Cerebellar cortex (tissue), 1 donor: ENCODE measurements at regions not wholly inside any gene's neighbourhood (a gene's known extent, or its start where the extent isn't known, plus 50 kb on each side); places are given as distances from the start of the nearest gene placed in this dataset.
A peak's percentile ranks its signal among the peaks of the same experiment; 100 is the strongest.
"Not testable (repeated sequence)": the region's sequence is repeated elsewhere in the genome, so short reads cannot be mapped to it uniquely, and the experiment has no call there.

Experiments used
- DNase-seq: peaks from one replicate; pipeline ENCODE4 v3.0.0-alpha.2; 2015; ENCODE audit warnings: low spot score

DNA sequence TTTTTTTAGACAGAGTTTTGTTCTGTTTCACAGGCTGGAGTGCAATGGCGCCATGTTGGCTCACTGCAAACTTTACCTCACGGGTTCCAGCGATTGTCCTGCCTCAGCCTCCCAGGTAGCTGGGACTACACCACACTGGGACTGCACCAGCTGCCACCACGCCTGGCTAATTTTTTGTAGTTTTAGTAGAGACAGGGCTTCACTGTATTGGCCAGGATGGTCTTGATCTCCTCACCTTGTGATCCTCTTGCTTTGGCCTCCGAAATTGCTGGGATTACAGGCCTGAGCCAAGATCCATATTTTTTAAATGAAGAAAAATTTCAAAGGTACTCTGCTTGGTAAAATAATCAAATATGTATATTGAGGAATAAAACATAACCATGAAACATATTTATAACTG lies 195.8 kb upstream of the TPTE start:
- DNase-seq, result peak; percentile 94

DNA sequence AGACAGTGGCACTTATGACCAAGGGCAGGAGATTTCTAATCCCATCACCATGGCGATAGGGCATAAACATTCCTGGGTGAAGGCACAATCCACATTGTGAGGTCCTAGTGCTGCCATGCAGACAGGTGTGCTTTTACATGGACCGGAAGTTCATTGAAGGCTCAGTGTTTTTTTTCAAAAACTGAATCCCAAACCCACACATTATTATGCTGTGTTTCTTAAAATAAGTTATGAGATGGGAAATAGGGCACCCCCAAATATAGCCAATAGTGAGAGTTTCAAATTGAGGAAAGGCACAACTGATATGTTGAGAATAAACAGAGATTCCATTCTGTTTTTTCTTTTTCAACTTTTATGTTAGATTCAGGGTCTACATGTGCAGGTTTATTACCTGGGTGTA lies 195.2 kb upstream of the TPTE start:
- not testable (repeated sequence) for DNase-seq

DNA sequence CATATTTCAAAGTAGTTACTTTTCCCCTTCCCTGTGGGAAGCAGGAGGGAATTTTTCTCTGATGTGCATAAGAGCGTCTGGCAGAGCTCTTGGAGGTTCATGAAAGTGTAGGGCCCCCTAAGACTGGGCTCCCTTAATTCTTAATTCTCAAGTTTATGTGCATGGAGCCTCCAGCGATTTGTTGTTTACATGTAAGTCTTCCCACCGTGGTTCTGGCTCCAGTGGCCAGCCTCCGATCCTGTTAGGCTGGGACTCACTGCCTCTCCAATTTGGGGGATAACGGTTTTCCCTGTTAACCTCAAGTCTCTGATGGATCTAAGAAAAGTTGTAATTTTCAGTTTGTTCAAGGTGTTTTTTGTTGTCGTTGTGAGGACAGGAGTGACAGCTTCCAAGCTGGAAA lies 192.7 kb upstream of the TPTE start:
- not testable (repeated sequence) for DNase-seq

GRCh38 chr21:10330641-10331119 lies 190.7 kb upstream of the TPTE start:
- DNase-seq, result not testable (repeated sequence)

- not testable (repeated sequence) for DNase-seq
Observed at GRCh38 chr21:10331134-10331533, 190.2 kb upstream of the TPTE start.

DNA sequence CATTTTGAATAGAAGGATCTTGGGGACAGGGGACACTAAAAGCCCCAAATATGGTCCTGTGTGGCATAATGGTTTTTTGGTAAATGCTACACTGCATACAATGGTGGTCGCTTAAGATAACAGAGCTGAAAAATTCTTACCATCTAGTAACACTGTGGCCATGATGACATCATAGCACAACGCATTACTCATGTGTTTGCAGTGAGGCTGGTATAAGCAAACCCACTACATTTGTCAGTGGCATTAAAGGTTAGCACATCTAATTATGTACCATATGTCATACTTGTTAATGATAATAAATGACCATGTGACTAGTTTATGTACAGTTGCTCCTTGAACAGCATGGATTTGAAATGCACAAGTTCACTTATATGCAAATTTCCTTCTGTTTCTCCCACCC lies 188.4 kb upstream of the TPTE start:
- DNase-seq, result not testable (repeated sequence)

GRCh38 chr21:10334391-10334790 lies 187.0 kb upstream of the TPTE start:
- DNase-seq, result not testable (repeated sequence)

GRCh38 chr21:10342261-10342956 lies 179.0 kb upstream of the TPTE start:
- not testable (repeated sequence) for DNase-seq

DNA sequence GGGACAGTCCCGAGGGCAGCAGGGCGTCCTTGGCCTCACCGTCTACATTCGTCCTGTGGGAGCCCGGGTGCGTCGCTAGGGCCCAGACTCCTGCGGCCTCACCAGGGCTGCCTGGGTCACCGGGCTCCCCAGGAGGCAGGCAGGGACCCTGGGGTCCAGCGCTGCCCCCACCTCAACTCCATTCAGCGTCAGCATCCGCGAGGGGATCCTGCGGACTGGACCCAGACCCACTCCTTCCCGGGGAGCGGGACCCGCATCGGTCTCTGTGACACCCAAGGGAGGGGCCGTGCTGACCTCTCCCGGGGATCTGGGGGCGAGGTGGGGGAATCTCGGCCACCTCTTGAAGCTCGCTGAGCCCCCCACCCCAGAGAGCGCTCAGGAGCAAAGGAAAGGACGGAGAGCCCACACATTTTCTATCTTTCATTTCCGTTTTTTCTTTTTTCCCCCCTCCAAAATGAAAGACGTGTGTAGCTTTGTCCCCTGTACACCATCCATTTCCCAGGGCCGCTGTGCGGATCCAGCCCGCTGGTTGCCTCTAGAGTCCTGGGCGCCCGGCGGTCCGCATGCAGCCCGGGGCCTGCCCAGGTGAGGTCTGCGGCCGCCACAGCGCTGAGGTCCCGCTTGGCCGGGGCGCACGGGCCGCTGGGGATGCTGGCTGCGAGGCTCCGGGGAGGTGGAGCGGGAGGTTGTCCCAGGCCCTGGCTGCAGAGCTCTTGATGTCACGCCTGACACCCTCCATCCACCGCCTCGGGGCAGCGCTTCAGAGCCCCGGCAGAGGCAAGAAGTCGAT lies 178.0 kb upstream of the TPTE start:
- not testable (repeated sequence) for DNase-seq

- not testable (repeated sequence) for DNase-seq
Observed at GRCh38 chr21:10344266-10344665, 177.1 kb upstream of the TPTE start.

DNA sequence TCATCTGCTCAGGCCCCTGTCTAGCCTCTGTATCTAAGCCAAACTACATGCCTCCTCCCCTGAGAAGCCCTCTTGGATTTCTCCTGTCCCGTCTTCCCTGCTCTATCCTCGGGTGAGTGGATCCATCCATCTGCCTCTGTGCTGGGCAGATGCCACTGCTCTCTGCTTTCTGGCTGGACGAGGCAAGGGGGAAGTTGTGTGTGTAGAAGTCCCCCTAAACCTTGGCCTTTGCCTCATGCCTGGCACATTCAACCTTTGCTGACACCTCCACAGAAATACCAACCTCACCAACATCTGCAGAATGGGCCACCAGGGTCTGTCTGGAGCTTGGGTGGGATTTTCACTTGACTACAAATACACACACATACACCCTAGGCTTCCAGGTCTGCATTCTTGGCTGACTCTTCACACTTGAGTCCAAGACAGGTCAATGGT lies 176.2 kb upstream of the TPTE start:
- DNase-seq, result not testable (repeated sequence)

DNA sequence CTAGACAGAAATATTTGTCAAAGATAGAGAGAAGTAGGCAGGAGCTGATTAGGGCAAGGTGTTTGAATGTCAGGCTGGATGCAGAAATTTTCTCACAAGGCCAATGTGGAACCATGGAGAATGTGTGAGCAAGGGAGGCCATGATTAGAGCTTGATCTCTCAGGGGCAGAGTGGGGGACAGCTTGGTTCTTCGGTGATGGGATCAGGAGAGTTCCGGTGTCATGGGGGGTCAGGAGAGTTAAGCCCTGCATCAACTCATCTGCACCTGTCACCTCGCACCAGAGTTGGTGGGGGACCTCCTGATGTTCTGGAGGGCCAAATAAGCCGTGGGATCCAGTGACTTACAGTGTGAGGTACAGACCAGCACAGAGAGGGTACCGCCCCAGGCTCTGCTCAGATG lies 175.1 kb upstream of the TPTE start:
- DNase-seq, result not testable (repeated sequence)

GRCh38 chr21:10346933-10347615 lies 174.3 kb upstream of the TPTE start:
- DNase-seq, result not testable (repeated sequence)

DNA sequence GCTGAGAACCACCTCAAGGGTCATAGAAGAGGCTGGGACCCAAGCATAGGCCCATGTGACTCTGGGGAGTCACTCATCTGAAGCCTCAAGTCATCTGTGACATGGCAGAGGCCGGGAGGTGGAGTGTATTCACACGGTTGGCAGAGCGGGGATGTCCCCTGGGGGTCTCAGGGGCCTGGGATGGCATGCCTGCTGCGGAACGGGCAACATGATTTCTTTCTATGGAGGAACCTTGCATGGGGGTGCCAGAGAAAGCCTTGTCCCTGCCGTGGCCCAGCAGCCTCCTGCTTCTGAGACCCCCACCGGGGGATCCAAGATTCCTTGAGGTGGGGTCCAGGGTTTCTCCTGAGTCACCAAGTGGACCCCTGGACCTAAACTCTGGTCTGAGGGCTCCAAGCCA lies 173.7 kb upstream of the TPTE start:
- DNase-seq, result not testable (repeated sequence)

DNA sequence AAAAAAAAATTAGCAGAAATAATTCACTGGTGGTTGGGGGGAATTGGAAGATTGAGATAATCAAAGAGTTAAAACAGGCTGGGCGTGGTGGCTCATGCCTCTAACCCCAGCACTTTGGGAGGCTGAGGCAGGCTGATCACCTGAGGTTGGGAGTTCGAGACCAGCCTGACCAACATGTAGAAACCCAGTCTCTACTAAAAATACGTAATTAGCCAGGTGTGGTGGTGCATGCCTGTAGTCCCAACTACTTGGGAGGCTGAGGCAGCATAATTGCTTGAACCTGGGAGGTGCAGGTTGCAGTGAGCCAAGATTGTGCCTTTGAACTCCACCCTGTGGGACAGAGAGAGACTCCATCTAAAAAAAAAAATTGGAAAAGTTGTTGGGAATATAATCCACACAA lies 173.2 kb upstream of the TPTE start:
- DNase-seq, result not testable (repeated sequence)

- DNase-seq, result not testable (repeated sequence)
Observed at GRCh38 chr21:10354851-10355578, 166.4 kb upstream of the TPTE start.

DNA sequence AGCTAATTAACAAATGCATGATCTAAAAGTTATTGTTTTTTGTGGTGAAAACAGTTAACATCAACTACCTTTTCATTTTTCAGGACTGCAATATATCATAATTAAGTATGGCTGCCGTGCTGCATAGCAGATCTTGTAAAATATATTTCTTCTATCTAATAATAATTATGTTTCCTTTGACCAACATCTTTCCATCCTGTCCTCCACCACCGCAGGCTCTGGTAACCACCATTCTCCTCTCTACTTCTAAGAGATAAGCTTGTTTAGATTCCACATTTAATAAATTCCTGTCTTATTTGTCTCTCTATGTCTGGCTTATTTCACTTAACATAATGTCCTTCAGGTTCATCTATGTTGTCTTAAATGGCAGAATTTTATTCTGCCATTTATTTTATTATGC lies 162.3 kb upstream of the TPTE start:
- not testable (repeated sequence) for DNase-seq

- not testable (repeated sequence) for DNase-seq
Observed at GRCh38 chr21:10359911-10360310, 161.5 kb upstream of the TPTE start.

DNA sequence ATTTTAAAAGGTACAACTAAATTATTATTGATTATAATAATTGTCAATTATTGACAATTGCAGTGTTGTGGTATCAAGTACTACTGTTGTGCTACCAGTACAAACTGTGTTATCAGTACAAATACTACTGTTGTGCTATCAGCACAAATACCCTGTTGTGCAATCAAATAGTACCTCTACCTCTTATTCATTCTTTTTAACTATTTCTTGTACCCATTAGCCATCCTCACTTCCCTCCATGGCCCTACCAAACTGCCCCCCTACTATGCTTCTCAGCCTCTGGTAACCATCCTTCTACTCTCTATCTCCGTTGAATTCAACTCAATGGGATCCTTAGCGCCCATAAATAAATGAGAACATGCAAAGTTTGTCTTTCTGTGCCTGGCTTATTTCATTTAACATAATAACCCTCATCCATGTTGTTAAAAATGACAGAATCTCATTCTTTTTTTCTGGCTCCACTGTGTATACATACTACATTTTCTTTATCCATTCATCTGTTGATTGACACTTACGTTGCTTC lies 160.1 kb upstream of the TPTE start:
- DNase-seq, result not testable (repeated sequence)

- not testable (repeated sequence) for DNase-seq
Observed at GRCh38 chr21:10362816-10363215, 158.6 kb upstream of the TPTE start.

GRCh38 chr21:10363321-10363720 lies 158.1 kb upstream of the TPTE start:
- not testable (repeated sequence) for DNase-seq
